ENCODE measurements at regions not wholly inside any gene's neighbourhood (a gene's known extent, or its start where the extent isn't known, plus 50 kb on each side); places are given as distances from the start of the nearest gene placed in this dataset.
"Not testable (repeated sequence)": the region's sequence is repeated elsewhere in the genome, so short reads cannot be mapped to it uniquely, and the experiment has no call there.

DNA sequence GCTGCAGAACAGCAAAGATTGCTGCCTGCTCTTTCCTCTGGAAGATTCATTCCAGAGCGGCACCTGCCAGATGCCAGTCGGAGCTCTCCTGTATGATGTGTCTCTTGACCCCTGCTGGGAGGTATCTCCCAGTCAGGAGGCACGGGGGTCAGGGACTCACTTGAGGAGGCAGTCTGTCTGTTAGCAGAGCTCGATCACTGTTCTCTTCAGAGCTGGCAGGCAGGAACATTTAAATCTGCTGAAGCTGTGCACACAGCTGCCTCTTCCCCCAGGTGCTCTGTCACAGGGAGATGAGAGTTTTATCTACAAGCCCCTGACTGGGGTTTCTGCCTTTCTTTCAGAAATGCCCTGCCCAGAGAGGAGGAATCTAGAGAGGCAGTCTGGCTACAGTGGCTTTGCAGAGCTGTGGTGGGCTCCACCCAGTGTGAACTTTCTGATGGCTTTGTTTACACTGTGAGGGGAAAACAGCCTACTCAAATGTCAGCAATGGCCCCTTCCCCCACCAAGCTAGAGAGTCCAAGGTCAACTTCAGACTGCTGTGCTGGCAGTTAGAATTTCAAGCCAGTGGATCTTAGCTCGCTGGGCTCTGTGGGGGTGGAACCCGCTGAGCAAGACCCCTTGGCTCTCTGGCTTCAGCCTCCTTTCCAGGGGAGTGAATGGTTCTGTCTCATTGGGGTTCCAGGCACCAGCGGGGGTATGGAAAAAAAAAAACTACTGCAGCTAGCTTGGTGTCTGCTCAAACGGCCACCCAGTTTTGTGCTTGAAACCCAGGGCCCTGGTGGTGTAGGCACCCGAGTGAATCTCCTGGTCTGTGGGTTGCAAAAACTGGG is 242.7 kb upstream of the FAM78B start:
- TF ChIP-seq, protein P1, sequence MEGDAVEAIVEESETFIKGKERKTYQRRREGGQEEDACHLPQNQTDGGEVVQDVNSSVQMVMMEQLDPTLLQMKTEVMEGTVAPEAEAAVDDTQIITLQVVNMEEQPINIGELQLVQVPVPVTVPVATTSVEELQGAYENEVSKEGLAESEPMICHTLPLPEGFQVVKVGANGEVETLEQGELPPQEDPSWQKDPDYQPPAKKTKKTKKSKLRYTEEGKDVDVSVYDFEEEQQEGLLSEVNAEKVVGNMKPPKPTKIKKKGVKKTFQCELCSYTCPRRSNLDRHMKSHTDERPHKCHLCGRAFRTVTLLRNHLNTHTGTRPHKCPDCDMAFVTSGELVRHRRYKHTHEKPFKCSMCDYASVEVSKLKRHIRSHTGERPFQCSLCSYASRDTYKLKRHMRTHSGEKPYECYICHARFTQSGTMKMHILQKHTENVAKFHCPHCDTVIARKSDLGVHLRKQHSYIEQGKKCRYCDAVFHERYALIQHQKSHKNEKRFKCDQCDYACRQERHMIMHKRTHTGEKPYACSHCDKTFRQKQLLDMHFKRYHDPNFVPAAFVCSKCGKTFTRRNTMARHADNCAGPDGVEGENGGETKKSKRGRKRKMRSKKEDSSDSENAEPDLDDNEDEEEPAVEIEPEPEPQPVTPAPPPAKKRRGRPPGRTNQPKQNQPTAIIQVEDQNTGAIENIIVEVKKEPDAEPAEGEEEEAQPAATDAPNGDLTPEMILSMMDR (IDR thresholded peaks at IDR 0.05; ENCODE audit: low read depth, low read length, poor library complexity, severe bottlenecking), result not testable (repeated sequence)
- not testable (repeated sequence) for TF ChIP-seq EZH2phosphoT487 (IDR thresholded peaks at IDR 0.05; ENCODE audit: borderline replicate concordance, low read length)
